ENCODE measurements at regions not wholly inside any gene's neighbourhood (a gene's known extent, or its start where the extent isn't known, plus 50 kb on each side); places are given as distances from the start of the nearest gene placed in this dataset.

DNA sequence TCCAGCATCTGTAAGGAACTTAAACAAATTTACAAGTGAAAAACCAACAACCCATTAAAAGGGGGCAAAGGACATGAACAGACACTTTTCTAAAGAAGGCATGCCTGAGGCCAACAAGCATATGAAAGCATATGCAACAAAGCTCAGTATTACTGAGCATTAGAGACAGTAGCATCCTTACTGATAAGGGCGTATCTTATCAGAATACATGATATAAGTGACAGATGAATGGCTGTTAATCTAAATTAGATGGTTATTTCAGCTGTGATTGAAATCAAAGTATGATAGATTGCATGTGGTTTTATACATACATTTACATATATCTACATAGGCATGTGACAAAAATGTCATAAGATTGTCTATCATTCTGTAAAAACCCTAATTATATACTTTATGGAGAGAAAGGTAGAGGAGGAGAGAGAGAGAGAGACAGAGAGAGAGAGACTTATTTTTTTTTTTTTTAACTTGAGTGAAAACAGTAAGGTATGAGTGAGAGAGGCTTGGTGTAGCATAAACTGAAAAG lies 1240.7 kb downstream of the FAM181B start:
- Histone ChIP-seq H3K36me3 (no peaks in the 10 kb centered on the region), H3K27ac (no peak overlapping the region), H3K9me3 (no peaks in the 10 kb centered on the region), H3K4me3 (no peak overlapping the region), H3K4me1 (no peaks in the 10 kb centered on the region), H3K27me3 (no peaks in the 10 kb centered on the region)
- TF ChIP-seq, protein P1, sequence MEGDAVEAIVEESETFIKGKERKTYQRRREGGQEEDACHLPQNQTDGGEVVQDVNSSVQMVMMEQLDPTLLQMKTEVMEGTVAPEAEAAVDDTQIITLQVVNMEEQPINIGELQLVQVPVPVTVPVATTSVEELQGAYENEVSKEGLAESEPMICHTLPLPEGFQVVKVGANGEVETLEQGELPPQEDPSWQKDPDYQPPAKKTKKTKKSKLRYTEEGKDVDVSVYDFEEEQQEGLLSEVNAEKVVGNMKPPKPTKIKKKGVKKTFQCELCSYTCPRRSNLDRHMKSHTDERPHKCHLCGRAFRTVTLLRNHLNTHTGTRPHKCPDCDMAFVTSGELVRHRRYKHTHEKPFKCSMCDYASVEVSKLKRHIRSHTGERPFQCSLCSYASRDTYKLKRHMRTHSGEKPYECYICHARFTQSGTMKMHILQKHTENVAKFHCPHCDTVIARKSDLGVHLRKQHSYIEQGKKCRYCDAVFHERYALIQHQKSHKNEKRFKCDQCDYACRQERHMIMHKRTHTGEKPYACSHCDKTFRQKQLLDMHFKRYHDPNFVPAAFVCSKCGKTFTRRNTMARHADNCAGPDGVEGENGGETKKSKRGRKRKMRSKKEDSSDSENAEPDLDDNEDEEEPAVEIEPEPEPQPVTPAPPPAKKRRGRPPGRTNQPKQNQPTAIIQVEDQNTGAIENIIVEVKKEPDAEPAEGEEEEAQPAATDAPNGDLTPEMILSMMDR (IDR thresholded peaks at IDR 0.05): no peak
- 68 to 84% methylated on average over 1 of the region's 1 CpG for WGBS, 2 donors
- DNase-seq: no peak
- intact Hi-C loops (cut with DNase I): no loop called here

DNA sequence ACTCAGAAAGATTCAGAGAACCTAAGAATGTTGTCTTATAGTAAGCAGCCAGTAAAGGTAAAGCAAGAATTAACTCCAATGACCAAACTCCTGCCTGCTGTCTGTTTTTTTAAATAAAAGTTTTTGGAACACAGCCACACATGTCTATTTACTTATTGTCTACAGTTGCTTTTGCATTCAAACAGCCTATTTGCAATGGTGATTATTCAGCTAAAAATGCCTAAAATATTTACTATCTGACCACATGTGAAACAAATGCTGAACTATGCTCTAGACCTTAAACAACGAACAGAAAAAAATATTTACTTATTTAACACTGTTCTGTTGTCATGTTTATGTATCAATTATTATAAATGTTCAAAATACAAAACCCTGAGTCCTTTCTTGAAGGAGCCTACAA lies 1246.6 kb downstream of the FAM181B start:
- WGBS, 2 donors: 46 to 48% methylated on average over 1 of the region's 1 CpG
- Histone ChIP-seq H3K9me3 (no peaks in the 10 kb centered on the region), H3K27me3 (no peaks in the 10 kb centered on the region), H3K27ac (no peak overlapping the region), H3K36me3 (no peaks in the 10 kb centered on the region), H3K4me1 (no peaks in the 10 kb centered on the region), H3K4me3 (no peak overlapping the region)
- TF ChIP-seq POLR2A (IDR thresholded peaks at IDR 0.05): no peak
- TF ChIP-seq, protein P1 (IDR thresholded peaks at IDR 0.05): no peak
- intact Hi-C loops (cut with DNase I): no loop called here
- no peak for DNase-seq

GRCh38 chr11:81484196-81484595 lies 1249.5 kb downstream of the FAM181B start:
- no peak for DNase-seq
- no peaks in the 10 kb centered on the region for H3K27me3 ChIP-seq
- H3K4me1 ChIP-seq: no peaks in the 10 kb centered on the region

GRCh38 chr11:81477277-81477676 lies 1256.4 kb downstream of the FAM181B start:
- Histone ChIP-seq H3K4me1 (no peaks in the 10 kb centered on the region), H3K9me3 (no peaks in the 10 kb centered on the region), H3K4me3 (no peak overlapping the region), H3K27ac (no peak overlapping the region), H3K36me3 (no peaks in the 10 kb centered on the region), H3K27me3 (no peaks in the 10 kb centered on the region)
- 78 to 79% methylated on average over 1 of the region's 1 CpG for WGBS, 2 donors
- no peak for DNase-seq
- intact Hi-C loops (cut with DNase I): no loop called here
- TF ChIP-seq, protein P1 (IDR thresholded peaks at IDR 0.05): no peak
- no peak for TF ChIP-seq POLR2A (IDR thresholded peaks at IDR 0.05)

More at GRCh38 chr11:81484196-81484595, 1249.5 kb downstream of the FAM181B start:
- intact Hi-C loops (cut with DNase I): no loop called here
- Histone ChIP-seq H3K4me3 (no peak overlapping the region), H3K9me3 (no peaks in the 10 kb centered on the region), H3K36me3 (no peaks in the 10 kb centered on the region), H3K27ac (no peak overlapping the region)
- TF ChIP-seq, protein P1 (IDR thresholded peaks at IDR 0.05): no peak
- TF ChIP-seq POLR2A (IDR thresholded peaks at IDR 0.05): no peak

- WGBS, 2 donors: 61 to 70% methylated on average over 2 of the region's 2 CpGs
- TF ChIP-seq, protein P1 (IDR thresholded peaks at IDR 0.05): no peak
- no peak for TF ChIP-seq POLR2A (IDR thresholded peaks at IDR 0.05)
- no peak overlapping the region for H3K27ac ChIP-seq
- no peaks in the 10 kb centered on the region for H3K27me3 ChIP-seq
- no peaks in the 10 kb centered on the region for H3K36me3 ChIP-seq
- H3K9me3 ChIP-seq: no peaks in the 10 kb centered on the region
- H3K4me3 ChIP-seq: no peak overlapping the region
- no peaks in the 10 kb centered on the region for H3K4me1 ChIP-seq
- DNase-seq: no peak
- intact Hi-C loops (cut with DNase I): no loop called here
Measured at GRCh38 chr11:81476345-81476744, 1257.3 kb downstream of the FAM181B start.
